SK-N-SH (cell line): ENCODE measurements at regions not wholly inside any gene's neighbourhood (a gene's known extent, or its start where the extent isn't known, plus 50 kb on each side); places are given as distances from the start of the nearest gene placed in this dataset.
A peak's percentile ranks its signal among the peaks of the same experiment; 100 is the strongest.

Experiments
- CTCF ChIA-PET: fragments of 300-600, 350-600 bp; formaldehyde crosslinking; extraction: SDS; loops from one replicate; lab custom pipeline; 2021; lab: Yijun Ruan, JAX
- POLR2A ChIA-PET: fragments of 350-600 bp; sonication (Branson Sonifier 250); formaldehyde crosslinking; extraction: SDS; loops from one replicate; lab custom pipeline; 2020; ENCODE audit warnings: antibody characterized with exemption, inconsistent platforms; lab: Yijun Ruan, JAX
- DNase-seq: peaks from one replicate; pipeline ENCODE4 v3.0.0; 2012
- H2AFZ ChIP-seq: fragments of 200-600 bp; sonication (generic); 2 replicates; pipeline ENCODE4 v1.8.1; 2016; ENCODE audit warnings: antibody characterized with exemption, mild to moderate bottlenecking, low read depth
- H3F3A ChIP-seq: fragments of 200-600 bp; sonication (generic); replicated peaks from 2 replicates; pipeline ENCODE3; 2016; ENCODE audit warnings: antibody characterized with exemption, mild to moderate bottlenecking; ENCODE audit not compliant: insufficient read depth
- H3K27ac ChIP-seq, 2 experiments: fragments of 200-500 bp in 1 of 2; fragments of 200-600 bp in 1 of 2; sonication (Bioruptor generic) in 1 of 2; sonication (generic), shearing (Covaris generic) in 1 of 2; 2 replicates each; pipeline versions ENCODE4 v1.5.1 to v1.6.1; 2014 to 2016; ENCODE audit warnings: low read depth in 2 of 2, inconsistent platforms in 1 of 2, low read length in 1 of 2, mild to moderate bottlenecking in 1 of 2, mixed read lengths in 1 of 2
- H3K27me3 ChIP-seq: fragments of 200-600 bp; sonication (generic), shearing (Covaris generic); 2 replicates; pipeline ENCODE4 v1.6.1; 2016; ENCODE audit warnings: mixed run types; ENCODE audit not compliant: insufficient read depth
- H3K36me3 ChIP-seq, 2 experiments: fragments of 200-500 bp in 1 of 2; fragments of 200-600 bp in 1 of 2; sonication (Bioruptor generic) in 1 of 2; sonication (generic) in 1 of 2; replicated peaks in 1 of 2; 2 replicates each; pipeline versions ENCODE3 to v1.5.1; 2014 to 2016; ENCODE audit warnings: low read length in 1 of 2, mild to moderate bottlenecking in 1 of 2; ENCODE audit not compliant: insufficient read depth in 2 of 2, control insufficient read depth in 1 of 2
- H3K4me1 ChIP-seq, 2 experiments: fragments of 200-500 bp in 1 of 2; fragments of 200-600 bp in 1 of 2; sonication (Bioruptor generic) in 1 of 2; sonication (generic), shearing (Covaris generic) in 1 of 2; 2 replicates each; pipeline versions ENCODE4 v1.5.1 to v1.6.1; 2014 to 2016; ENCODE audit warnings: low read depth in 1 of 2, low read length in 1 of 2, mixed run types in 1 of 2; ENCODE audit not compliant: insufficient read depth in 2 of 2, control insufficient read depth in 1 of 2
- H3K4me2 ChIP-seq: fragments of 200-600 bp; sonication (generic), shearing (Covaris generic); 2 replicates; pipeline ENCODE4 v1.6.1; 2017; ENCODE audit warnings: mixed run types
- H3K4me3 ChIP-seq, 2 experiments: fragments of 200-500 bp in 1 of 2; fragments of 200-600 bp in 1 of 2; sonication (Bioruptor generic) in 1 of 2; sonication (generic), shearing (Covaris generic) in 1 of 2; 2 replicates each; pipeline versions ENCODE4 v1.5.1 to v1.8.1; 2014 to 2016; ENCODE audit warnings: low read depth in 2 of 2, inconsistent platforms in 1 of 2, low read length in 1 of 2, mild to moderate bottlenecking in 1 of 2, mixed read lengths in 1 of 2, moderate library complexity in 1 of 2
- H3K79me2 ChIP-seq: fragments of 200-600 bp; sonication (generic); 2 replicates; pipeline ENCODE4 v1.8.1; 2017; ENCODE audit warnings: mild to moderate bottlenecking; ENCODE audit not compliant: insufficient read depth
- H3K9ac ChIP-seq: fragments of 200-600 bp; sonication (generic); 2 replicates; pipeline ENCODE4 v1.6.1; 2017; ENCODE audit warnings: mixed run types
- H3K9me2 ChIP-seq: fragments of 200-600 bp; sonication (generic); 2 replicates; pipeline ENCODE4 v1.6.1; 2017; ENCODE audit warnings: mixed run types
- H3K9me3 ChIP-seq: fragments of 200-600 bp; sonication (generic); 2 replicates; pipeline ENCODE4 v1.6.1; 2017; ENCODE audit warnings: mixed run types, mild to moderate bottlenecking, moderate library complexity
- H4K20me1 ChIP-seq: fragments of 200-600 bp; sonication (generic); 2 replicates; pipeline ENCODE4 v1.6.1; 2017; ENCODE audit warnings: mild to moderate bottlenecking, mixed run types; ENCODE audit not compliant: insufficient read depth
- EZH2phosphoT487 ChIP-seq: fragments of 200-600 bp; sonication (generic); IDR thresholded peaks from 2 replicates; pipeline ENCODE4 v1.6.1; 2017; ENCODE audit warnings: low read depth, mixed run types, mild to moderate bottlenecking, antibody characterized with exemption, moderate library complexity, borderline replicate concordance
- FOSL2 ChIP-seq: IDR thresholded peaks from 2 replicates; pipeline ENCODE4 v1.4.0; 2012; ENCODE audit warnings: low read depth, mild to moderate bottlenecking, moderate library complexity, borderline replicate concordance
- GABPA ChIP-seq: IDR thresholded peaks from 2 replicates; pipeline ENCODE4 v1.4.0; 2012; ENCODE audit warnings: low read depth, mild to moderate bottlenecking
- GATA2 ChIP-seq: sonication (generic); formaldehyde crosslinking; IDR thresholded peaks from 2 replicates; pipeline ENCODE4 v1.5.0; 2020; ENCODE audit warnings: mild to moderate bottlenecking, missing genetic modification reagents
- IRF3 ChIP-seq: fragments of 150-350 bp; IDR thresholded peaks from 2 replicates; pipeline ENCODE4 v1.6.1; 2016; ENCODE audit warnings: mild to moderate bottlenecking, low read depth, low read length
- JUND ChIP-seq: IDR thresholded peaks from 2 replicates; pipeline ENCODE4 v1.4.0; 2012
- MAX ChIP-seq: IDR thresholded peaks from 2 replicates; pipeline ENCODE4 v1.4.0; 2012; ENCODE audit warnings: low read depth
- MXI1 ChIP-seq: IDR thresholded peaks from 2 replicates; pipeline ENCODE4 v1.6.1; 2012; ENCODE audit warnings: mild to moderate bottlenecking, low read depth, low read length, improper control_type of control experiment
- NFIC ChIP-seq: IDR thresholded peaks from 2 replicates; pipeline ENCODE4 v1.4.0; 2012; ENCODE audit warnings: borderline replicate concordance
- NRF1 ChIP-seq: IDR thresholded peaks from 2 replicates; pipeline ENCODE4 v1.6.1; 2012; ENCODE audit warnings: low read depth, mild to moderate bottlenecking, low read length
- PBX3 ChIP-seq: IDR thresholded peaks from 2 replicates; pipeline ENCODE4; 2012
- POLR2AphosphoS5 ChIP-seq: IDR thresholded peaks from 2 replicates; pipeline ENCODE4 v1.6.1; 2012; ENCODE audit warnings: low read depth, low read length
- RAD21 ChIP-seq: IDR thresholded peaks from 2 replicates; pipeline ENCODE4 v1.6.1; 2012; ENCODE audit warnings: mild to moderate bottlenecking, low read length
- RXRA ChIP-seq: IDR thresholded peaks from 2 replicates; pipeline ENCODE4 v1.4.0; 2012; ENCODE audit warnings: low read depth, mild to moderate bottlenecking, borderline replicate concordance
- TAF1 ChIP-seq: IDR thresholded peaks from 2 replicates; pipeline ENCODE4 v1.6.1; 2012; ENCODE audit warnings: low read depth, mild to moderate bottlenecking, low read length, moderate library complexity, borderline replicate concordance
- TCF12 ChIP-seq: IDR thresholded peaks from 2 replicates; pipeline ENCODE4 v1.4.0; 2012
- USF2 ChIP-seq: fragments of 150-350 bp; IDR thresholded peaks from 2 replicates; pipeline ENCODE4 v1.6.1; 2017; ENCODE audit warnings: antibody characterized with exemption, low read length, low read depth, borderline replicate concordance
- WGBS: methylation state at CpG from one replicate; pipeline ENCODE4 v1.1.6; 2017; ENCODE audit warnings: low lambda C conversion rate; 5-methylcytosine and 5-hydroxymethylcytosine counted together

- Histone ChIP-seq H3F3A (peaks cover 53% of the 10 kb centered on the region), H3K9me3 (no peaks in the 10 kb centered on the region), H3K9ac (peak overlapping the region; percentile 49; the same call in 1 of the 2 replicates), H3K36me3 (no peaks in the 10 kb centered on the region), H3K27me3 (no peaks in the 10 kb centered on the region), H3K4me2 (no peak overlapping the region), H3K27ac (peak overlapping the region in 1 of 2 experiments; percentile 96; a peak in 2 of 4 replicates), H3K4me1 (peaks cover 10 to 60% of the 10 kb centered on the region in 2 experiments; a peak in 3 of 4 replicates), H3K9me2 (no peaks in the 10 kb centered on the region), H3K4me3 (no peak overlapping the region), H2AFZ (no peak overlapping the region), H4K20me1 (no peaks in the 10 kb centered on the region), H3K79me2 (no peaks in the 10 kb centered on the region)
- ChIA-PET POLR2A (no interaction called here), CTCF (interaction anchor here (1.1 to 1.5 kb wide), 3 partner anchors 17 to 112 kb away, joined by 3 to 7 read pairs (median 6); no protein-coding TSS in a partner anchor)
- no peak for DNase-seq
- TF ChIP-seq NFIC = no peak
- no peak for TF ChIP-seq GATA2 (CRISPR knock-in tag)
- no peak for TF ChIP-seq USF2
- no peak for TF ChIP-seq IRF3
- no peak for TF ChIP-seq RXRA
- no peak for TF ChIP-seq POLR2AphosphoS5
- TF ChIP-seq TAF1 = no peak
- no peak for TF ChIP-seq GABPA
- TF ChIP-seq EZH2phosphoT487 = no peak
- TF ChIP-seq NRF1 = no peak
- TF ChIP-seq JUND = no peak
- no peak; the same call in 1 of the 2 replicates for TF ChIP-seq TCF12
- TF ChIP-seq PBX3 = no peak
- TF ChIP-seq RAD21 = no peak
- WGBS = 46% methylated on average over 1 of the region's 1 CpG
These were observed 107.9 kb upstream of the GALNT15 start for GRCh38 chr3:16066545-16066944.

- TF ChIP-seq FOSL2 (peak; percentile 29; the same call in 1 of the 2 replicates), MXI1 (no peak), JUND (0 out of 2 replicates have a peak, but pooled peaks have one; percentile 2), MAX (0 out of 2 replicates have a peak, but pooled peaks have one; percentile 10)
- H3K4me2 ChIP-seq = no peak overlapping the region
These were observed 107.5 kb upstream of the GALNT15 start for GRCh38 chr3:16066975-16067374.

More at GRCh38 chr3:16066975-16067374, 107.5 kb upstream of the GALNT15 start:
- Histone ChIP-seq H3K27me3 (no peaks in the 10 kb centered on the region), H3K79me2 (no peaks in the 10 kb centered on the region), H3K4me3 (no peak overlapping the region), H3K4me1 (peaks cover 10 to 55% of the 10 kb centered on the region in 2 experiments; a peak in 3 of 4 replicates), H3K9me2 (no peaks in the 10 kb centered on the region), H2AFZ (no peak overlapping the region), H3K36me3 (no peaks in the 10 kb centered on the region), H3K27ac (peak overlapping the region in 1 of 2 experiments; percentile 96; a peak in 2 of 4 replicates), H3K9me3 (no peaks in the 10 kb centered on the region), H3K9ac (peak overlapping the region; percentile 68), H4K20me1 (no peaks in the 10 kb centered on the region), H3F3A (peaks cover 49% of the 10 kb centered on the region)
- WGBS = 38% methylated on average over 6 of the region's 6 CpGs
- POLR2A ChIA-PET = no interaction called here
- DNase-seq = no peak
- CTCF ChIA-PET = interaction anchor here (1.1 to 1.7 kb wide), 4 partner anchors 15 to 111 kb away, joined by 3 to 7 read pairs (median 5); no protein-coding TSS in a partner anchor
